K562 (cell line): ENCODE measurements at regions not wholly inside any gene's neighbourhood (a gene's known extent, or its start where the extent isn't known, plus 50 kb on each side); places are given as distances from the start of the nearest gene placed in this dataset.

Source experiments
- ATAC-seq: fragments of 200-7000 bp; cut with Tn5 transposase; 3 replicates; pipeline ENCODE4 v1.9.1; 2020; ENCODE audit warnings: moderate library complexity
- BruUV-seq: library from RNA; stranded (reverse); fragments of 400-500 nt; replicated peaks from 2 replicates; lab custom pipeline; 2021; lab: Mats Ljungman, UMichigan
- CTCF ChIA-PET: fragments of 300-600 bp; formaldehyde crosslinking; extraction: SDS; loops from one replicate; lab custom pipeline; 2021; ENCODE audit warnings: low intra/inter-chr PET ratio; lab: Yijun Ruan, JAX
- POLR2A ChIA-PET: fragments of 300-600, 350-650 bp; sonication (Branson Sonifier 250); formaldehyde crosslinking; extraction: SDS; loops from one replicate; lab custom pipeline; 2021; ENCODE audit warnings: antibody characterized with exemption, inconsistent platforms; lab: Yijun Ruan, JAX
- DNase-seq, 4 experiments: peaks; one replicate each; pipeline versions ENCODE4 v3.0.0 to v3.0.0-alpha.2; 2011 to 2018; ENCODE audit warnings: low spot score in 3 of 4, mixed read lengths in 3 of 4; ENCODE audit errors: extremely low read depth in 1 of 4
- FAIRE-seq: peaks from 2 replicates; lab custom pipeline; 2011; peaks lifted over from hg19 to GRCh38; lab: Jason Lieb, UNC
- H2AFZ ChIP-seq: 2 replicates; pipeline ENCODE4 v1.6.0; 2011; ENCODE audit warnings: low read depth, low read length, control low read depth, inconsistent platforms
- H3K27ac ChIP-seq: fragments of 200-600 bp; 3 replicates; pipeline ENCODE4 v1.8.0; 2011; ENCODE audit warnings: low read depth, mild to moderate bottlenecking, control low read depth, inconsistent platforms, low read length, moderate library complexity, mixed read lengths; ENCODE audit errors: extremely low read depth
- H3K27me3 ChIP-seq, 2 experiments: fragments of 300-600 bp in 1 of 2; 2 replicates in 1 of 2; 3 replicates in 1 of 2; pipeline versions ENCODE4 v1.6.0 to v1.8.0; 2011; ENCODE audit warnings: inconsistent platforms in 2 of 2, low read length in 2 of 2, mild to moderate bottlenecking in 1 of 2, mixed read lengths in 1 of 2, moderate library complexity in 1 of 2; ENCODE audit not compliant: control insufficient read depth in 2 of 2, insufficient read depth in 2 of 2
- H3K36me3 ChIP-seq: fragments of 300-600 bp; 3 replicates; pipeline ENCODE4 v1.8.0; 2011; ENCODE audit warnings: mild to moderate bottlenecking, low read length, inconsistent platforms; ENCODE audit not compliant: control insufficient read depth, insufficient read depth
- H3K4me1 ChIP-seq, 2 experiments: fragments of 200-600 bp in 1 of 2; replicated peaks in 1 of 2; 2 replicates in 1 of 2; 3 replicates in 1 of 2; pipeline versions ENCODE4 v1.5.1 to v1.8.0; 2011; ENCODE audit warnings: inconsistent platforms in 2 of 2, low read length in 2 of 2, mild to moderate bottlenecking in 1 of 2, mixed read lengths in 1 of 2, moderate library complexity in 1 of 2; ENCODE audit not compliant: control insufficient read depth in 2 of 2, insufficient read depth in 2 of 2
- H3K4me2 ChIP-seq: 2 replicates; pipeline ENCODE4 v1.6.1; 2011; ENCODE audit warnings: low read length, control low read depth, inconsistent platforms, mixed read lengths; ENCODE audit not compliant: insufficient read depth
- H3K4me3 ChIP-seq: fragments of 200-600 bp; sonication (generic), shearing (Covaris generic); 2 replicates; pipeline ENCODE4 v1.5.1; 2016; ENCODE audit warnings: control low read depth, inconsistent platforms
- H3K79me2 ChIP-seq: fragments of 200-600 bp; 3 replicates; pipeline ENCODE4 v1.8.0; 2011; ENCODE audit warnings: low read length, inconsistent platforms; ENCODE audit not compliant: control insufficient read depth, insufficient read depth
- H3K9ac ChIP-seq, 2 experiments: 2 replicates each; pipeline versions ENCODE4 v1.6.0 to v1.6.1; 2011; ENCODE audit warnings: low read depth in 2 of 2, low read length in 2 of 2, control low read depth in 1 of 2, inconsistent platforms in 1 of 2, mild to moderate bottlenecking in 1 of 2, mixed read lengths in 1 of 2; ENCODE audit not compliant: insufficient read depth in 1 of 2
- H3K9me1 ChIP-seq: one replicate; pipeline ENCODE4 v1.6.0; 2011; ENCODE audit warnings: inconsistent platforms, mild to moderate bottlenecking, low read length, moderate library complexity; ENCODE audit not compliant: control insufficient read depth, insufficient read depth
- H3K9me3 ChIP-seq: replicated peaks from 2 replicates; pipeline ENCODE4 v1.5.1; 2011; ENCODE audit warnings: low read depth, low read length, inconsistent platforms; ENCODE audit not compliant: control insufficient read depth, insufficient read depth
- H4K20me1 ChIP-seq: replicated peaks from 2 replicates; pipeline ENCODE4 v1.6.1; 2011; ENCODE audit warnings: low read length, inconsistent platforms, mixed read lengths; ENCODE audit not compliant: control insufficient read depth, insufficient read depth
- CAMTA2 ChIP-seq: fragments of 250-450 bp; sonication (Bioruptor Pico); conservative IDR thresholded peaks from 2 replicates; pipeline ENCODE4 v1.5.1; 2022
- EP300 ChIP-seq: IDR thresholded peaks from 2 replicates; pipeline ENCODE4 v1.6.1; 2012; ENCODE audit warnings: low read length, improper control_type of control experiment
- HINFP ChIP-seq: fragments of 450-650 bp; conservative IDR thresholded peaks from 2 replicates; pipeline ENCODE4 v1.6.1; 2016; ENCODE audit warnings: missing genetic modification characterization, low read depth, mild to moderate bottlenecking, control low read depth, missing compliant biosample characterization
- KDM4B ChIP-seq, 2 experiments: fragments of 450-650 bp in 1 of 2; sonication (generic) in 1 of 2; IDR thresholded peaks; 2 replicates each; pipeline ENCODE4 v1.6.1; 2016 to 2017; ENCODE audit warnings: borderline replicate concordance in 2 of 2, antibody characterized with exemption in 1 of 2, low read depth in 1 of 2, mild to moderate bottlenecking in 1 of 2
- NFRKB ChIP-seq: fragments of 450-650 bp; IDR thresholded peaks from 2 replicates; pipeline ENCODE4 v1.6.1; 2016; ENCODE audit warnings: low read depth
- ZMIZ1 ChIP-seq, 2 experiments: fragments of 150-350 bp in 1 of 2; IDR thresholded peaks; 2 replicates each; pipeline ENCODE4 v1.6.1; 2012 to 2016; ENCODE audit warnings: low read depth in 2 of 2, low read length in 2 of 2, mild to moderate bottlenecking in 1 of 2, moderate library complexity in 1 of 2
- ZNF830 ChIP-seq: fragments of 250-450 bp; sonication (Bioruptor Pico); IDR thresholded peaks from 2 replicates; pipeline ENCODE4 v1.5.0; 2021; ENCODE audit warnings: mild to moderate bottlenecking
- WGBS: fragments of 100-300 bp; shearing (Covaris generic); methylation state at CpG from one replicate; pipeline ENCODE4 v1.1.6; 2016; ENCODE audit warnings: low coverage, mixed read lengths; ENCODE audit not compliant: insufficient coverage; ENCODE audit errors: missing lambda C conversion rate; 5-methylcytosine and 5-hydroxymethylcytosine counted together
- in situ Hi-C: fragments of 300-500 bp; cut with MboI; formaldehyde crosslinking; loops from 4 replicates; pipeline ENCODE4 v1.15.0; 2018; ENCODE audit warnings: inconsistent platforms, mixed read lengths
- intact Hi-C: fragments of 100-400 bp; cut with micrococcal nuclease; formaldehyde crosslinking; loops from 2 replicates; pipeline ENCODE4 v1.14.2; 2022

GRCh38 chr14:87181288-87181687 is 811.7 kb downstream of the GALC start (continued):
- TF ChIP-seq ZMIZ1 (IDR thresholded peaks at IDR 0.05; ENCODE audit: low read depth in 2 of 2, low read length in 2 of 2) (no peak), HINFP (tag) (no peak), ZNF830 (CRISPR knock-in tag) (no peak)

GRCh38 chr14:87179936-87180335 is 813.0 kb downstream of the GALC start:
- Histone ChIP-seq H4K20me1 (no peaks in the 10 kb centered on the region), H3K9me1 (no peaks in the 10 kb centered on the region), H3K36me3 (no peaks in the 10 kb centered on the region), H3K4me2 (no peak overlapping the region), H2AFZ (no peak overlapping the region), H3K9me3 (no peaks in the 10 kb centered on the region), H3K9ac (no peak overlapping the region), H3K79me2 (no peaks in the 10 kb centered on the region), H3K4me3 (no peak overlapping the region), H3K4me1 (no peaks in the 10 kb centered on the region), H3K27ac (no peak overlapping the region), H3K27me3 (no peaks in the 10 kb centered on the region)
- no TSS peak for BruUV-seq
- no peak for TF ChIP-seq NFRKB
- TF ChIP-seq EP300 = no peak
- TF ChIP-seq KDM4B (IDR thresholded peaks at IDR 0.05; ENCODE audit: borderline replicate concordance in 2 of 2, low read depth in 1 of 2) = no peak
- TF ChIP-seq CAMTA2 = no peak
- TF ChIP-seq ZNF830 (CRISPR knock-in tag) = no peak
- POLR2A ChIA-PET = no interaction called here
- intact Hi-C loops = no loop called here
- ATAC-seq (no peak), DNase-seq (no peak), FAIRE-seq (no peak)
- CTCF ChIA-PET = no interaction called here
- in situ Hi-C loops = no loop called here
- 3% methylated on average over 6 of the region's 6 CpGs for whole genome bisulfite sequencing
